Endodermal cell (in vitro differentiated cells): ENCODE measurements at regions not wholly inside any gene's neighbourhood (a gene's known extent, or its start where the extent isn't known, plus 50 kb on each side); places are given as distances from the start of the nearest gene placed in this dataset.

Experiments used
- DNase-seq: peaks from one replicate; pipeline ENCODE4 v3.0.0-alpha.2; 2017
- H3K27ac ChIP-seq: 2 replicates; pipeline ENCODE4 v1.5.1; 2013; ENCODE audit warnings: mild to moderate bottlenecking, low read depth, low read length, moderate library complexity
- H3K27me3 ChIP-seq: 2 replicates; pipeline ENCODE4 v1.6.1; 2013; ENCODE audit warnings: mild to moderate bottlenecking, low read length, moderate library complexity; ENCODE audit not compliant: insufficient read depth, control insufficient read depth, poor library complexity, severe bottlenecking
- H3K36me3 ChIP-seq: 2 replicates; pipeline ENCODE4 v1.7.0; 2013; ENCODE audit warnings: mild to moderate bottlenecking, low read length, moderate library complexity; ENCODE audit not compliant: control insufficient read depth, insufficient read depth
- H3K4me1 ChIP-seq: one replicate; pipeline ENCODE4 v1.7.0; 2013; ENCODE audit warnings: low read length; ENCODE audit not compliant: control insufficient read depth, insufficient read depth
- H3K4me3 ChIP-seq: 2 replicates; pipeline ENCODE4 v1.5.1; 2013; ENCODE audit warnings: mild to moderate bottlenecking, low read length, moderate library complexity
- H3K9ac ChIP-seq: 2 replicates; pipeline ENCODE4 v1.6.1; 2013; ENCODE audit warnings: mild to moderate bottlenecking, low read length, moderate library complexity; ENCODE audit not compliant: poor library complexity, severe bottlenecking; ENCODE audit errors: extremely low read depth
- H3K9me3 ChIP-seq: 2 replicates; pipeline ENCODE4 v1.6.1; 2013; ENCODE audit warnings: mild to moderate bottlenecking, low read length, moderate library complexity; ENCODE audit not compliant: control insufficient read depth
- H3K27ac Mint-ChIP-seq: 2 replicates; pipeline ENCODE4 v1.8.0; 2020; ENCODE audit warnings: mixed read lengths
- H3K27me3 Mint-ChIP-seq: 2 replicates; pipeline ENCODE4 v1.8.0; 2021; ENCODE audit warnings: mild to moderate bottlenecking, mixed read lengths; ENCODE audit not compliant: insufficient read depth
- H3K36me3 Mint-ChIP-seq: 2 replicates; pipeline ENCODE4 v1.8.0; 2020; ENCODE audit warnings: low read depth, mixed read lengths
- H3K4me1 Mint-ChIP-seq: 2 replicates; pipeline ENCODE4 v1.8.0; 2020; ENCODE audit warnings: mixed read lengths
- H3K4me3 Mint-ChIP-seq: 2 replicates; pipeline ENCODE4 v1.8.0; 2020; ENCODE audit warnings: mild to moderate bottlenecking, moderate library complexity, mixed read lengths
- H3K9me3 Mint-ChIP-seq: 2 replicates; pipeline ENCODE4 v1.8.0; 2020; ENCODE audit warnings: mild to moderate bottlenecking, mixed read lengths
- CTCF ChIP-seq: fragments of 200-600 bp; sonication (generic); conservative IDR thresholded peaks from 2 replicates; pipeline ENCODE4 v1.5.0; 2021; ENCODE audit warnings: antibody characterized with exemption, mild to moderate bottlenecking
- WGBS, 2 experiments: methylation state at CpG; one replicate each; pipeline versions ENCODE4 v1.1.5 to v1.1.7; 2013; ENCODE audit warnings: missing lambda C conversion rate in 2 of 2, mixed read lengths in 1 of 2; ENCODE audit not compliant: insufficient coverage in 1 of 2, insufficient read length in 1 of 2; 5-methylcytosine and 5-hydroxymethylcytosine counted together

- Histone ChIP-seq H3K27me3 (no peaks in the 10 kb centered on the region), H3K27ac (no peak overlapping the region), H3K4me1 (no peaks in the 10 kb centered on the region), H3K9me3 (no peaks in the 10 kb centered on the region), H3K9ac (no peak overlapping the region), H3K4me3 (no peak overlapping the region), H3K36me3 (no peaks in the 10 kb centered on the region)
- WGBS, 2 experiments: 79% methylated on average over 2 to 4 of the region's 4 CpGs
- H3K27ac Mint-ChIP-seq: no peak overlapping the region
- no peaks in the 10 kb centered on the region for H3K4me1 Mint-ChIP-seq
- H3K27me3 Mint-ChIP-seq: no peaks in the 10 kb centered on the region
- H3K4me3 Mint-ChIP-seq: no peak overlapping the region
- no peak for DNase-seq
- no peaks in the 10 kb centered on the region for H3K36me3 Mint-ChIP-seq
- no peaks in the 10 kb centered on the region for H3K9me3 Mint-ChIP-seq
- no peak for TF ChIP-seq CTCF
Measured at GRCh38 chr5:102570747-102571146, 71.9 kb upstream of the SLCO6A1 start.

GRCh38 chr5:102578362-102578761 is 79.6 kb upstream of the SLCO6A1 start:
- Mint-ChIP-seq H3K4me1 (peaks cover 2% of the 10 kb centered on the region), H3K27me3 (no peaks in the 10 kb centered on the region)
- no peaks in the 10 kb centered on the region for H3K27me3 ChIP-seq

GRCh38 chr5:102579379-102579778 is 80.6 kb upstream of the SLCO6A1 start:
- DNase-seq: no peak

More at GRCh38 chr5:102578362-102578761, 79.6 kb upstream of the SLCO6A1 start:
- Histone ChIP-seq H3K27ac (no peak overlapping the region), H3K4me3 (no peak overlapping the region), H3K4me1 (no peaks in the 10 kb centered on the region), H3K9me3 (no peaks in the 10 kb centered on the region), H3K9ac (no peak overlapping the region), H3K36me3 (no peaks in the 10 kb centered on the region)
- DNase-seq: no peak
- Mint-ChIP-seq H3K9me3 (no peaks in the 10 kb centered on the region), H3K4me3 (no peak overlapping the region), H3K27ac (no peak overlapping the region), H3K36me3 (no peaks in the 10 kb centered on the region)
- TF ChIP-seq CTCF: no peak

More at GRCh38 chr5:102579379-102579778, 80.6 kb upstream of the SLCO6A1 start:
- no peak overlapping the region for H3K9ac ChIP-seq
- Mint-ChIP-seq H3K36me3 (no peaks in the 10 kb centered on the region), H3K4me1 (peaks cover 6% of the 10 kb centered on the region), H3K4me3 (no peak overlapping the region), H3K27me3 (no peaks in the 10 kb centered on the region), H3K27ac (no peak overlapping the region), H3K9me3 (no peaks in the 10 kb centered on the region)
- H3K27ac ChIP-seq: no peak overlapping the region
- no peak for TF ChIP-seq CTCF
- H3K4me3 ChIP-seq: no peak overlapping the region
- WGBS, 2 experiments: 100% methylated on average over 1 of the region's 1 CpG; no CpG with 5 or more reads in 1 of the 2 experiments
- no peaks in the 10 kb centered on the region for H3K36me3 ChIP-seq
- H3K9me3 ChIP-seq: no peaks in the 10 kb centered on the region
- no peaks in the 10 kb centered on the region for H3K27me3 ChIP-seq
- no peaks in the 10 kb centered on the region for H3K4me1 ChIP-seq
